GF-D8 (cell line): ENCODE measurements at regions not wholly inside any gene's neighbourhood (a gene's known extent, or its start where the extent isn't known, plus 50 kb on each side); places are given as distances from the start of the nearest gene placed in this dataset.

Experiments used
- DNase-seq: peaks from one replicate; lab custom pipeline; 2025; lab: John Stamatoyannopoulos, UW

DNA sequence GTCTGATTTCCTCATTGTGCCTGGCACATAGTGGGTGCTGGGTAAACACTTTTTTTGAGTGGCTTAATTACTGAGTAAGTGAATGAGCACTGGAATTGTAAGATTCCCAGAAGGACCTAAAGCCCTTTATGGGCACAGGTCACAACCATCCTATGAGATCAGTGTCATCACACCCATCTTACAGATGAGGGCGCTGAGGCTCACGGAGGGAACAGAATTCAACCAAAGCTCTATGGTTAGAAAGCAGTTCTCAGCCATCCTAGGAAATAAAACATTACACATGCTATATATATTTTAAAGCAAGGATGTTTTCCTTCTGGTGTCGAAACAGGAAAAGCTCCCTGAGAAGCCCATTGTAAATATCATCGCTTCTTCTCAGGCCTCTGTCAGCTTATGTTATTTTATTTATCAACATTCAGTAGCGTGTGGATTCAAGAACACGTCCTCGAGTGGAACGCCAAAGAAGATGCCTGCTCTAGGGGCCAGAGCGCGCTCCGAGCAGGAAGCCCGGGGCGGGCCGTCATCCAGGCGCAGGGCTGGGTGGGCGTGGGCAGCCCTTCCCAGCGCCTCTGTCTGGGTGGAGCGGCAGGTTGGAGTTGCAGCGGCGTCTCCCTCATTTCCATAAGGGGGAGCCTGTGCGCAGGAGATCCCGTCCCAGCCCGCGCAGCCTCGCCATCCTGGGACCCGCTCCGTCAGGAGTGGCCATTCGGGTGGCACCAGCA is 155.8 kb upstream of the SMIM23 start:
- DNase-seq = no peak

- no peak for DNase-seq
Observed at GRCh38 chr5:171630350-171631065, 155.1 kb upstream of the SMIM23 start.

DNA sequence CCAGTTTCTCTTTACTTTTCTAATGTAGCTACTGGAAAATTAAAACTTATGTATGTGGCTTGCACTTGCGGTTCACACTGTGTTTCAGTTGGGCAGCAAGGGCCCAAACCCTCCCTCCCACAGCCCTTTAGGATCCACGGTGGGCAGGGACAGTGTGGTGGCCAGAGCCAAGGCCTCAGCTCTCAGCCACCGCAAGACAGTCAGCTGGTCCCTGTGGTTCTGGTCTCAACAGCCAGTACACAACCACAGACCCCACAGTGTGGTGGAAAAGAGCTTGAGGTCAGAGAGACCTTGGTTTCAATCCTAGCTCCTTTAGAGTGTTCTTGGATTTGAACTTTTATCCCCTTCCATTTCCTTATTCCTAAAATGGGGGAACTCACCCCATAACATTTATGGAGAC is 153.0 kb upstream of the SMIM23 start:
- DNase-seq = no peak

- DNase-seq = peak; percentile 72
Observed at GRCh38 chr5:171633776-171634470, 151.7 kb upstream of the SMIM23 start.

DNA sequence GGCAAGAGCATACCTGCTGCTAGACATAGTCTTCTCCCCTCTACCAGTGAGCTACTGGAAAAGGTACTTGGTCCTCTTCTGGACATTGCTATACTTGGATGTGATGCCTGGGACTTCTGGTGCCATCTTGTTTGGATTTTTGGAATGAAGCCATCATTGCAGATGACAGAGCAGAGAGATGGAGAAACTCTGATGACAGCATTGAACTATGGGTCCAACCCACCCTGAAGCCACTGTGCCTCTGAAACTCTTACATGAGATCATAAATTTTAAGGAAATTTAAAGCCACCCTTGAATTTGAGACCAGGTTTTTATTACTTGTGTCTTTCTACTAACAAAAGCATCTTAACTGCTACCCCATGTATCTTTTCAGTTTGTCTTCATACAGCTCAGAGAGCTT is 151.1 kb upstream of the SMIM23 start:
- DNase-seq = no peak

DNA sequence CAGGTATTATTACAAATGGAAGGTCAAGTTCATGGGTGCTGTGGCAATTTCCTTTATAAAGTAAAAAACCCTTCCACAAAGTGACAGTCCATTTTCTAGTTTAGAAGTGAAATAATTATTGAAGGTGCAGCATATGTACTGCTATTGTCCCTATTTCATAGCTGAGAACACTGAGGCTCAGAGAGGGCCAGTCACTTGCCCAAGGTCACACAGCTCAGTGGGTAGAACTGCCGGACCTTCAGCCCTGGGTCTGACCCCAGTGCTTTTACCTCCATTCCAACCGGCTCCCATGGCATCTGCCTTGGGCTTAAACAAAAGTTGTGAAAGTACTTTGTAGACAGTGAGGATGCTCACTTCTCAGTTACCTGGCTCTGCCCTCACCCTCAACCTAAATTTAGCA is 150.6 kb upstream of the SMIM23 start:
- no peak for DNase-seq

- no peak for DNase-seq
Observed at GRCh38 chr5:171635561-171636245, 149.9 kb upstream of the SMIM23 start.

DNA sequence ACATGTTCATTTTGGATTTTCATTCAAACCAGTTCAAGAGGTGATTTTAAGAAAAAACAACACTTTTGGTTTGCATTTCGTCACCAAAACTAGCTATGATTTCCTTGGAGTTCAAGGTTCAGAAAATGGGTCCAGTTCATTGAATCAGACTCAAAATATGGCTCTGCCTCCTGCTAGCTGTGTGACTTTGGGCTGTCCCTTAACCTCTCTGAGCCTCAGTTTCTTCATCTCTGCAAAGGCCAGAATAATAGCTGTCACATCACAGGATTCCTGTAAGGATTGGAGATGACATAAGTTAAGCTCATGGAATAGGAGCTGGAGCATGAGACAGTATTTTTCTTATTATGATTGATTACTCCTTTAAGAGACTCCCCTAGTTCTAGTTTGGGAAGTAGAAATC is 147.8 kb upstream of the SMIM23 start:
- DNase-seq = no peak

DNA sequence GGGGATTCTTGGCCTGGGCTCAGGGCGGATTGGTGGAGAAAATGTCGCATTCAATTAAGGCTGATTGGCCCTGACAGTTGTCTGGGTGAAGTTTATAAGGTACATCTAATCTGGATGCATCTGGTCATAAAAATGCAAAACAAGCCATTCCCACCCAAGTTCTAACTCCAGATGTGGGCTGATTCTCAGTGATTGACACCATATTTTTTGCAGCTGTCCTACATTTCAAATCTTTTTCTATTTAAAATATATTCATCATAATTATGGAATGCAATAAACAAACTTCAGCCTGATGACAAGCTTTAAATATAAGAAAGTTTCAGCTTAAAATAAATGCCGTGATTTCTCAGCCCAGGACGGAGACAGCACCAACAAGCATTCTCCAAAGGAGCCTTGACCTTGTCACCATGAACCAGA is 146.4 kb upstream of the SMIM23 start:
- DNase-seq = no peak

- no peak for DNase-seq
Observed at GRCh38 chr5:171639966-171640365, 145.7 kb upstream of the SMIM23 start.

DNA sequence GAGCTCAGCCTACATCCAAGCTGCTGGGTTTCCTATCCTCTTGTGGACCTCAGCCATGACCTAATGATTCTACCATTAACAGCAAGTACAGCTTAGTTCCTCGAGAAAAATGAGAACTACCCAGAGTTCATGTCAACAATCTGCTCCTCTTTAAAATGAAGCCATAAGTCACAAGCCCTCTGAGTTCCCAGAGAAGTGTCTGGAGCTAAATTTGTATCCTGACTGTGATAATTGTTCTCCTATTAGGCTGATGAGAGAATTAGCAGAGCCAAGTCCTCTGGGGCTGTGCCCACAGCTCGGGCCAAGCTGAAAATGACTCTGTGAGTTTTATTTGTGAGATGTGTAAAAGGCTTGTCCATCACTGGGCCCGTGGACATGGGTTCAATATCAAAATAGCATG is 145.1 kb upstream of the SMIM23 start:
- DNase-seq = no peak

GRCh38 chr5:171641891-171642290 is 143.7 kb upstream of the SMIM23 start:
- no peak for DNase-seq

DNA sequence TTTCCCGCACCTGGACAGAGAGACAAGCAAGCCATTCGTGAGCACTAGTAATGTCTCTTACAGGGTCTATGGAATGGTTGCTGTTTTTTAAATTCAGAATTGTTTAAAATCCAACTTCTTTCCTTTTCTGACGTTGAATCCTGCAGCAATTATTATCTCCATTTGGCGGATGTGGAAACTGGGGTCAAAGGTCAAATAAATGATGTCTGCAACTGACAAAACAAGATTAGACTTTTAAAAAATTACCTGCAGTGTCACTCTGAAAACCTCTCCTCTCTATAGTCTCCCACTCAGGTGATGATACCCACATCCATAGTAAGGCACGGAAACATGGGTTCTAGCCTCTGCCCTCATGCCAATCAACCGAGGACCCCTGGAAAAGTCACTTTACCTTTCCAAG is 142.7 kb upstream of the SMIM23 start:
- no peak for DNase-seq

DNA sequence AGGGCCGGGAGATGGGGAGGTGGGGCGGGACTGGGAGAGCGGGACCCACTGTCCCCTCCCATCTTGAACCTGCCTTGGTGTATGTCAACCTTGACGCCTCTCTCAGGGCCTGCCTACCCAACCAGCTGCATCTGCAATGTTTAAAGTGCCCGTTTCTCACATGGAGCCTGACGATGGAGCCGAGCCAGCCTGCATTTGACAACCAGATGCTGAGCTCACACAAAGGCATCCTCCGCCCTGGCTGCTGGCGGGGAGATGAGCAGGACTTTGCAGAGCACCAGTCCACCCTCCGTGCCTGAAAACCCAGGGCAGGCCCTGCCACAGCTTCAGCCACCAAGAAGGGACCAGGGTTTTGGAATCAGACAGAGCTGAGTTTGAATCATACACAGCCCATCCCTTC is 141.1 kb upstream of the SMIM23 start:
- DNase-seq = no peak

DNA sequence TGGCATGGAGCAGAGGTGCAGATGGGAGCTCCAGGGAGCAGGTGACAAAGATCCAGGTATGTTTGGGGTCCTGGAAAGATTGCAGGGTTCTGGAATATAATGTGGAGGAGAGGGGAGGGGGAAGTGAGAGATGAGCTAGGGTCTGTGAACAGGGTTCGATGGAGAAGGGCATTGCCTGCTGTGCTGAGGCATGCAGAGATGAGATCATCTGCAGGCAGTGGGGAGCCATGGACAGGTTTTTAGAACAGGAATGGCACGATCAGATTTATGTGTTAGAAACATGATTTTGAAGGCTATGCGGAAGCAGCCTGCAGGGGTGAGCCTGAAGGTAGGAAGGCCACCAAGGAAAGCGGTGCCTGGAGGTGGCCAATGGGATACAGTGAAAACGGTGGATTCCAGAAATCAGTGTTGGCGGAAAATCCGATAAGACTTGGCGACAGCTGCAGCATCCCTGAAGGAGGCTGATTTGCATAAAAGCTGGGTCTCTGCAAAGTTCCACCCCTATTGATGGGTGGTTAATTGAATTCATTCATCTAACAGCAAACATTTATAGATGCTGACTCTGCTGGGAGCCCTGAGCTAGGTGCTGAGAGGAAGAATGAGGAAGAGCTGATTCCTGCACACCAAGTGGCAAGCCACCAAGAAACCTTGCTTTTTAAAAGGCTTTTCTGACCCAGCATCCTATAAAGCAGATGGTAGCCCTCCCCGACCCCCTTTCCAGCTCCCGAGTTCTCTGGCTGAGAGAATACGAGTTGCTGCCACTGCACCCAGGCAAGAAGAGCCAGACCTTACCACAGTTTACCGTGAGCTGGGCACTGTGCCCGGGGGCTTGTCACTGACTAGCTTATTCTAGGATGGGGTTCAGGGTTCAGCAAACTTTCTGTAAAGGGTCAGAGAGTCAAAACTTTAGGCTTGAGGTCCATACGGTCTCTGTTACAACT is 139.2 kb upstream of the SMIM23 start:
- no peak for DNase-seq

GRCh38 chr5:171647043-171647903 is 138.3 kb upstream of the SMIM23 start:
- DNase-seq = no peak

GRCh38 chr5:171647904-171648260 is 137.7 kb upstream of the SMIM23 start:
- no peak for DNase-seq

DNA sequence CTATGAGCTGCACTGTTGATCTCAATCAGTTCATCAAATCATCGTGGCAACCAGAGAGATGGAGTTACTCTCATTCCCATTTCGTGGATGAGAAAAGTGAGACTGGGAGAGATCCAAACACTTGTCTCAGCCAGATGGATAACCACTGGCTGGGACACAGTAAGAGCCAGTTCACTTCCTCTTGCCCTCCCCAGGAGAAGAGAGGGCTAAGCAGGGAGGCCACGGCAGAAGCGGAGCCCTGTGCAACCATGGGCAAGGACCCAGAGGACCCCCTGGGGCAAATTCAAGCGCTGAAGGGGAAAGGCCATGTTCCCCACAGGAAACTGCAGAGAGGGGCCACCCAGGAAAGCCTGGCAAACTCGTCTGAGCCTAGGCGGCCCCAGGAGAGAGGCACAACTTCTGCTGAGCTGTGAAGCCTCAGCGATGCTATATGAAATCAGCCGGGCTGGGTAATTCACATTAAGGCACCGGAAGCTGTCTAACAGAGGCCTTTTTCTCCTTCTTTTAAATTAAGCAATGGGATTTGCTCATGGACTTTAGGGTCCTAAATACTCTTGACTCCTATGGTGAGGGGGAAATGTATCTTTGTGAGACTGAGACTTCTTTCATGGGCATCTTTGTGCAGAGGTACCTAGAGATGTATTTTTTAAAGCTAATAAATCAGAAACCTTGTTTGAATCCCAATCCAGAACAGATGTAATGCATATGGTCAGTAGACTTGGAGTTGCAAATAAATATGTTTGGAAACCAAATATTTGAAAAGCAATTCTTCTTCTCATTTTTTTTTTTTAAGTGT is 137.1 kb upstream of the SMIM23 start:
- DNase-seq = no peak

DNA sequence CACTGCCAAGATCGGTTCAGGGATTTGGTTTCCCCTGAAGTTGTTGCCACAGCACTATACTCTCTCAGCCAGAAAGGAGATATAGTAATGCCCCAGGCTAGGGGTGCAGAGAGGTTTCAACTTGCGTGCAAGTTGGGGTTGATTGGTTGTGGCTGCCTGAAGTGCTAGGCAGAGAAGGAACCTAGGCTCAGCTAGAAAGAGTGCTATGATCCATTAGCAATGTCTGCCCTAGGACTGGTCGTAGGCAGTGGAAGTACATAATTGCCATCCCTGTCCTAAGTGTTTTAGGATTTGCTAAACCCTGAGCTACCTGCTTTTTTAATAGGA is 136.6 kb upstream of the SMIM23 start:
- no peak for DNase-seq

DNA sequence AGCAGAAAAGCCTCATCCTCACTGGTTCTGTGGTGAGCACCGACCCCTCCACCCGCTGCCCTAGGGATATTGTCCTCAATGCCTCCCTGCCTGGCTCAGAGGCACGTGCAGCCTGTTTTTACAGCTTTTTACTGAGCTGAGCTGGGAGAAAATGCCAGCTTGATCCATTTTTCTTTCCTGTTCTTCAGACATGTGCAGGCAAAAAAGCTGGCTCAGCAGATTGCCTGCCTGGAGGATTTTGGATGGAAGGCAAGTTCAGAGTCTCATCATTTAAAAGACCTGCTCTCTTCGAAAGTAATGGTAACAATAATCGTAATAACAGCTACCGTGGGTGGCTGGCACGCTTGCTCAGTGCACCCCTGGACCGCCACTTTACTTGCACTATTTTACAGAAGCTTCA is 135.0 kb upstream of the SMIM23 start:
- DNase-seq = no peak
